Caco-2 (cell line): ENCODE measurements at regions not wholly inside any gene's neighbourhood (a gene's known extent, or its start where the extent isn't known, plus 50 kb on each side); places are given as distances from the start of the nearest gene placed in this dataset.

Source experiments
- BruUV-seq: library from RNA; stranded (reverse); fragments of 400-500 nt; replicated peaks from 2 replicates; lab custom pipeline; 2021; lab: Mats Ljungman, UMichigan
- CTCF ChIA-PET: fragments of 300-600 bp; sonication (Branson Sonifier 250); formaldehyde crosslinking; loops from one replicate; lab custom pipeline; 2022; ENCODE audit warnings: antibody characterized with exemption; lab: Charles Lee
- POLR2A ChIA-PET: fragments of 300-600 bp; sonication (Branson Sonifier 250); formaldehyde crosslinking; loops from one replicate; lab custom pipeline; 2022; ENCODE audit warnings: antibody characterized with exemption; lab: Charles Lee
- DNase-seq, 2 experiments: peaks; one replicate each; pipeline versions ENCODE4 v3.0.0 to v3.0.0-alpha.2; 2020 to 2022
- H3K27me3 ChIP-seq: replicated peaks from 2 replicates; pipeline ENCODE4 v1.6.0; 2011; ENCODE audit warnings: low read length; ENCODE audit not compliant: control insufficient read depth, insufficient read depth
- H3K36me3 ChIP-seq: 2 replicates; pipeline ENCODE4 v1.5.1; 2011; ENCODE audit warnings: low read length; ENCODE audit not compliant: control insufficient read depth, insufficient read depth
- H3K4me1 ChIP-seq: fragments of 250-450 bp; sonication (Bioruptor Pico); 2 replicates; pipeline ENCODE4 v1.5.1; 2020; ENCODE audit warnings: mild to moderate bottlenecking
- H3K4me3 ChIP-seq: 2 replicates; pipeline ENCODE4 v1.5.1; 2011; ENCODE audit warnings: low read depth, mild to moderate bottlenecking, control low read depth, low read length
- H3K9me3 ChIP-seq: fragments of 250-450 bp; sonication (Bioruptor Pico); 2 replicates; pipeline ENCODE4 v1.5.1; 2020; ENCODE audit warnings: mild to moderate bottlenecking, moderate library complexity
- H3K27ac Mint-ChIP-seq: one replicate; pipeline ENCODE4 v1.8.0; 2022; ENCODE audit warnings: mixed read lengths; ENCODE audit not compliant: unreplicated experiment
- H3K27me3 Mint-ChIP-seq: one replicate; pipeline ENCODE4 v1.8.0; 2022; ENCODE audit warnings: mixed read lengths; ENCODE audit not compliant: insufficient read depth, unreplicated experiment
- H3K36me3 Mint-ChIP-seq: one replicate; pipeline ENCODE4 v1.8.0; 2022; ENCODE audit warnings: mild to moderate bottlenecking, mixed read lengths; ENCODE audit not compliant: insufficient read depth, unreplicated experiment
- H3K4me1 Mint-ChIP-seq: one replicate; pipeline ENCODE4 v1.8.0; 2022; ENCODE audit warnings: low read depth, mixed read lengths; ENCODE audit not compliant: unreplicated experiment
- H3K4me3 Mint-ChIP-seq: one replicate; pipeline ENCODE4 v1.8.0; 2022; ENCODE audit warnings: mild to moderate bottlenecking, moderate library complexity, mixed read lengths; ENCODE audit not compliant: unreplicated experiment
- H3K9me3 Mint-ChIP-seq: one replicate; pipeline ENCODE4 v1.8.0; 2022; ENCODE audit warnings: mixed read lengths; ENCODE audit not compliant: unreplicated experiment
- CTCF ChIP-seq, 2 experiments: fragments of 200-600 bp in 1 of 2; IDR thresholded peaks; 1 replicate in 1 of 2; 2 replicates in 1 of 2; pipeline versions ENCODE4 v1.5.1 to v1.8.0; 2011 to 2022; ENCODE audit warnings: antibody characterized with exemption in 1 of 2, control low read depth in 1 of 2, inconsistent platforms in 1 of 2, low read depth in 1 of 2, low read length in 1 of 2, mild to moderate bottlenecking in 1 of 2, moderate library complexity in 1 of 2; ENCODE audit not compliant: insufficient read depth in 1 of 2, severe bottlenecking in 1 of 2, unreplicated experiment in 1 of 2
- intact Hi-C: fragments of 100-400 bp; cut with micrococcal nuclease; formaldehyde crosslinking; loops from one replicate; pipeline ENCODE4 v1.10.0; 2022; ENCODE audit not compliant: unreplicated experiment

GRCh38 chr6:73941892-73942291 is 245.9 kb downstream of the CD109 start:
- TF ChIP-seq CTCF (IDR thresholded peaks at IDR 0.05; ENCODE audit: insufficient read depth in 1 of 2, low read depth in 1 of 2, low read length in 1 of 2, severe bottlenecking in 1 of 2, unreplicated experiment in 1 of 2): no peak
- H3K4me1 ChIP-seq: no peaks in the 10 kb centered on the region
- intact Hi-C loops: no loop called here
- no peak overlapping the region for H3K27ac Mint-ChIP-seq
- H3K4me3 ChIP-seq: no peak overlapping the region
- CTCF ChIA-PET: interaction anchor here (0.6 kb wide), 1 partner anchor 209 kb away, joined by 3 read pairs; no protein-coding TSS in a partner anchor
- POLR2A ChIA-PET: no interaction called here
- no peaks in the 10 kb centered on the region for H3K9me3 ChIP-seq
- H3K36me3 Mint-ChIP-seq: no peaks in the 10 kb centered on the region
- no peak overlapping the region for H3K4me3 Mint-ChIP-seq
- H3K27me3 ChIP-seq: no peaks in the 10 kb centered on the region
- no peaks in the 10 kb centered on the region for H3K27me3 Mint-ChIP-seq
- H3K9me3 Mint-ChIP-seq: no peaks in the 10 kb centered on the region
- DNase-seq: no peak
- BruUV-seq: no TSS peak
- no peaks in the 10 kb centered on the region for H3K36me3 ChIP-seq
- H3K4me1 Mint-ChIP-seq: no peaks in the 10 kb centered on the region

- no peaks in the 10 kb centered on the region for H3K36me3 ChIP-seq
- ChIA-PET POLR2A (no interaction called here), CTCF (no interaction called here)
- H3K4me1 Mint-ChIP-seq: no peaks in the 10 kb centered on the region
- H3K27me3 Mint-ChIP-seq: no peaks in the 10 kb centered on the region
- no peak for TF ChIP-seq CTCF (IDR thresholded peaks at IDR 0.05; ENCODE audit: insufficient read depth in 1 of 2, low read depth in 1 of 2, low read length in 1 of 2, severe bottlenecking in 1 of 2, unreplicated experiment in 1 of 2)
- no peaks in the 10 kb centered on the region for H3K9me3 Mint-ChIP-seq
- H3K4me3 Mint-ChIP-seq: no peak overlapping the region
- H3K27ac Mint-ChIP-seq: no peak overlapping the region
- no peak overlapping the region for H3K4me3 ChIP-seq
- H3K36me3 Mint-ChIP-seq: no peaks in the 10 kb centered on the region
- no peaks in the 10 kb centered on the region for H3K27me3 ChIP-seq
- H3K4me1 ChIP-seq: no peaks in the 10 kb centered on the region
- H3K9me3 ChIP-seq: no peaks in the 10 kb centered on the region
- no TSS peak for BruUV-seq
- no peak for DNase-seq
- intact Hi-C loops: no loop called here
Measured at GRCh38 chr6:73937805-73938204, 241.8 kb downstream of the CD109 start.

- H3K36me3 Mint-ChIP-seq: no peaks in the 10 kb centered on the region
- ChIA-PET POLR2A (no interaction called here), CTCF (no interaction called here)
- BruUV-seq: no TSS peak
- H3K9me3 Mint-ChIP-seq: no peaks in the 10 kb centered on the region
- no peaks in the 10 kb centered on the region for H3K36me3 ChIP-seq
- H3K4me1 ChIP-seq: no peaks in the 10 kb centered on the region
- no peak for DNase-seq
- H3K27me3 ChIP-seq: no peaks in the 10 kb centered on the region; the same call in 1 of the 2 replicates
- no peak overlapping the region for H3K27ac Mint-ChIP-seq
- H3K4me3 ChIP-seq: no peak overlapping the region
- no peaks in the 10 kb centered on the region for H3K9me3 ChIP-seq
- no peak overlapping the region for H3K4me3 Mint-ChIP-seq
- no peaks in the 10 kb centered on the region for H3K4me1 Mint-ChIP-seq
- H3K27me3 Mint-ChIP-seq: no peaks in the 10 kb centered on the region
- TF ChIP-seq CTCF (IDR thresholded peaks at IDR 0.05; ENCODE audit: insufficient read depth in 1 of 2, low read depth in 1 of 2, low read length in 1 of 2, severe bottlenecking in 1 of 2, unreplicated experiment in 1 of 2): no peak
- intact Hi-C loops: no loop called here
Measured at GRCh38 chr6:73932866-73933265, 236.9 kb downstream of the CD109 start.
